HUDEP-2 (cell line): ENCODE measurements at regions not wholly inside any gene's neighbourhood (a gene's known extent, or its start where the extent isn't known, plus 50 kb on each side); places are given as distances from the start of the nearest gene placed in this dataset.
A peak's percentile ranks its signal among the peaks of the same experiment; 100 is the strongest.
"Not testable (repeated sequence)": the region's sequence is repeated elsewhere in the genome, so short reads cannot be mapped to it uniquely, and the experiment has no call there.

Source experiments
- DNase-seq, 76 experiments: peaks; one replicate each; lab custom pipeline; 2025; ENCODE audit not compliant: unreplicated experiment in 76 of 76; lab: John Stamatoyannopoulos, UW

DNA sequence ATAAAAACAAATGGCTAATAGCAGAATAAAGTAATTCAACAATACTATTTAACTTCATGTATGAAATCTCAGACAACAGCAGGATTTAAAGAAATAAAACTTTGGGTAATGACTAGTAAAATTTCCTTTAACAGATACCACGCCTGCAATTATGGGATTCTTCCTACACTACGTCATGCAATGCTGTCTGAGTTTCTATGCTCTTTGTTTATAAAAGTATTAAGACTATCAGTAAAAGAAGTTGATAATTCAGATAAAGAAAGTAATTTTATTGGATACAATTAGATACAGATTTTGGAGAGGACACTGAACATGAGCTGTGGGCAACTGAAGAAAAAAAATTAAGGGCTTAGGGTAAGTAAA lies 308.4 kb upstream of the LRFN5 start:
- no peak for DNase-seq

DNA sequence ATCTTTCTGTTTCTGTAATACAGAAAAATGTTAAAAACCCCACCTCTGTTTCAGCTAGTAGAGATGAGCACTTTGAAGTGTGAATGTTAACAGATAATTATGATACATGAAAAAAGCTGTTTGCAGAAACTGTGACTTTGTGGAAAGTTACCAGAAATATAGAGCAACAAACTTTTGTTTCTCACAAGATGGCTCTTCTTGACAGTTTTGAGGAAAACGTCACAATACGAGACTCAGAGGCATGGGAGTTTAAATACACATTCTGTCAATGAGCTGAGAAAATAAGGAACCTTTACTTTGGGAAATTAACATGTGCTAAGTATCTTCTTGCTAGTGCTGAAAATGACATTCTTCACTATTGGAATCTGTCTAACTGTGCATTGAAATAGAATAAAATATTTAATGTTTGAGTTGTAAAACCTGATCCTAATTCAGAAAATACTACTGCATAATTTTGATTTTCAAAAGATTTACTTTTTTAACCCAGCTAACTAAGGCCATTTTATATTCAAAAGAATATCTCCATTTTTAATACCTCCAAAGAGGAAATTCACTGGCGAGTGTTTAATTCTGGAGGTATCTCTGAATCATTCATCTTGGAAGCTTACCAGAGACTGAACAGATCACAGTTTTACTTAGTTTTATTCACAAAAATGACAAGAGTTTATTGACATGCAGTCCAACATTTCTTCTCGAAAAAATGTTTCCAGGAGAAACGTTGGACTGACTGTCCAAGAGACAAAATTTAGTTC lies 308.9 kb upstream of the LRFN5 start:
- no peak for DNase-seq

DNA sequence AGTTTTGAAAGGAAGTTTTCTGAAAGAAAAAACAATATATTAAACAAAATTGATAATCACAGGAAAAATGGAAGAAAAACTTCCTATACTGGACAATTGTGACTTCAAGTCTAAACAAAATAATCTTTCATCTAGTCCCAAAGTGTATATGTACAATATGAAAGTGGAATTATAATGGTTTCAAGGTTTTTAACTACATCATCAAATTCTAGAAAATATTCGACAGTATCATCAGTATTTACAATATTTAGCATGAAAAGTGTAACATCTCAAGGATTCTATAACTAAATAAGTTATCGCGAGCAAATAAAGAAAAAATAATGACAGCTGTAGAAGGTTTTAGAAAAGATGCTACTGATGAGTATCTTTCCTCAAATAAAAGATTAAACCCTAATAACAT lies 310.9 kb upstream of the LRFN5 start:
- no peak for DNase-seq

DNA sequence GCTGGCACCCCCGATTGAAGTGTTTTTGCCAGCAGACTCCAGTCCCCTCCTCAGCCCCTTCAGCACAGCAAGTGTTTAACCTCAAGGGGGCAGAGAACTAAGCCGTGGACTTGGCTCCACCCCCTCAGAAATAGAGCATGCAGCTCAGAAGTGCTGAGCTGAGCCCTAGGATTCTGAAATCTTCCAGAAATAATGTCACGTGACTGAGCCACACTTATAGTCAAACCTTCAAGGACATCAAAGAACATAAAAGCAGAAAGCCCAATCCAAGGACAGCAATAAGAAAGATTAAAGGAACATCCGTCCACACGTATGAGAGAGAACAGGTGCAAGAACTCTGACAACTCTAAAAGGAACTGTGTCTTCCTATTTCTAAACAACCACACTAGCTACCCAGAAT lies 317.7 kb upstream of the LRFN5 start:
- no peak for DNase-seq

DNA sequence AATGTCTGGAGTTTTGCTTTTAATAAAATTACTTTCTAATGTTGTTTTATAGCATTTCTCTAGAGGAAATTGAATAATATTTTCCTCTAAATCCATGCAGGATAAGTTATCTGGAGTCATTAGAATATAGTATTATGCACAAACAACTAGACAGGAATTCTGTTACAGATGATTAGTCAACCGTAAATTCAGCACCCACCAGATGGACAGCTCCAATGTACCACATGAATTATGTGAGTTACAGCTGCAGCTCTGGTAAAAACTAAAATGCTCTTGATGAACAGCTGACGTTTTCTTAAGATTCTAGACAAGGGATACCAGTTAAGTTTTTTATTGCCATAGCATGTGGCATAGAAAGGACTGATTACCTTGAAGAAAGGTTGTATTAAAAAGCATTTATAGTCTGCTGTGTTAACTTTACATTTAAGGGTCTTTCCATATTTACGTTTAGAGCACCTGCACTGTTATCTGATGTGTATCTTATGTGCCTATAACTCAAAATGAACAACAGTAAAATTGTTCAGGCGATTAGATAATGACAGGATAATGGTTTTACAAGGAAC lies 321.4 kb upstream of the LRFN5 start:
- peak in 4 of 76 experiments; percentile 1 to 3 (median 2) for DNase-seq

DNA sequence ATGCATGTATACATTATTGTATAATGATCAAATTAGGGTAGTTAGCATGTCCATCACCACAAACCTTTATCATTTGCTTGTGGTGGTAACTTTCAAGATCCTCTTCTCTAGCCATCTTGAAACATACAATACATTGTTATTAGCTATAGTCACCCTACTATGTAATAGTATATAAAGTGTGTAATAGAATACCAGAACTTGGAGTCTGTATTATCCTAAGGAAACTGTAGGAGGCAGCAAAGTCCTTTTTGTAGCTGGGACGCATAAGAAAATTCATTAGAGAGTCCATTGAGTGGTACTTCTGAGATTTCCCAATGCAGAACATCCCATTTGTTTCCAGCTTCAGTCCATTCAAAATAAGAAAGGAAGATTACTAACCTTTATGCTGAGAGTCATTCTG lies 325.9 kb upstream of the LRFN5 start:
- DNase-seq: no peak

DNA sequence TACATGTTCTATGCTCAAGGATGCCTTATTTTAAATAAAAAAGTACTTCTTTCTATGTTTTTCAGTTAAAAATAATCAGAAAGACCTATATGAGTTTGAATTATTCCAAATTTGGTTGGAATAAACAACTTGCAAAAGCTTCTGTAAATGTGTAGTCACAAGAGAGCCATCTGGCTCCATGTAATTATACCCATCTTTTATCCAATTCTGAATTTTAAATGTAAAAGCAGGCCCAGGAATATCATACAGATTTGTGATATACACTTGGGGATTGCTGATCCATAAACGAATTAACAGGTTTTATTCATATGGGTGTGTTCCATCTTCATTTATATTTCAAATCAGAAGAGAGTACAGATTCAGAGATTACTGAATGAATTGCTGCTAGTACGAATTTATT lies 329.2 kb upstream of the LRFN5 start:
- no peak for DNase-seq

DNA sequence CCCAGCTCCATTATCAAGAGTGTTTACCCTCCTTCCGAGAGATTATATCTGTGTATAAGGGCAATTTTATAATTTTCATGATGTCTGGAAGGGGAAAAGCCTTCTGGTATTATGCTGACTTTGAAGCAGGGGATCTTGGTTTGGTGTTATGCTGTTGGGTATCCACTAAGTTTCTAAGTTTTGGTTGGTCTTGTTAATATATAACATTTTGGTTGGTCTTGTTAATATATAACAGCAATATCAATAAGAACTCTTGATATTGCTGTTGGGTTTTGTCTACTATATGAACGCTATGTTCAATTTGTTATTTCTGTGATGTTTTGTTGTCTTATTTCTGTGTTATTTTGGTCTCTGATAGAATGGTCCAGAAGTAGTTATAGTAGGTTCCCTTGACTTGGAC lies 349.2 kb upstream of the LRFN5 start:
- DNase-seq: no peak

DNA sequence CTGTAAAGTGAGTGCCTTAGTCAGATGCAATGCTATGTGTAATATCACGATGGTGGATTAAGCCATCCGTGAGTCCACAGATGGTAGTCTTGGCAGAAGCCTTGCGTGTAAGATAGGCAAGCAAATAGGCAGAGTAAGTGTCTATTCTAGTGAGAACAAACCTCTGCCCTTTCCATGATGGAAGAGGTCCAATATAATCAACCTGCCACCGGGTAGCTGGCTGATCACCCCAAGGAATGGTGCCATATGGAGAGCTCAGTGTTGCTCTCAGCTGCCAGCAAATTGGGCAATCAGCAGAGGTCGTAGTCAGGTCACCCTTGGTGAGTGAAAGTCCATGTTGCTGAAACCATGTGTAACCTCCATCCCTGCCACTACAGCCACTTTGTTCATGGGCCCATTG lies 371.2 kb upstream of the LRFN5 start:
- DNase-seq: no peak

DNA sequence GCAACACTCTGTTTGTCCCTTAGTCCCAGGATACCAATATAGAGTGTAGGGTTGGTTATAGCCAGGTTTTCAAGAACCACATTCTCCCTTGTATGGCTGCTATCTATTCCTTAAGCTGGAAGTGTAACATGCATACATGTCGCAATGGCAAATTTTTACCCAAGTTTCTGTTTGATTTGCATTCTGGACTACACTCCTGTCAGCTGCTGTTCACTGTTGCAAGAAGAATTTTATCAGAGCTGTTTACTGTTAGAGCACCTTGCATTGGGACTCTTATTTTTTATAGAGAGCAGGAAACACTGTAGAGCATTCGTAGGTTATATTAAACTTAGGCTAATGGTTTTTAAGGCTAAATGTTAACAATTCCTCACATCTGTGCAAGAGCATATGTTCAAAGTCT lies 376.0 kb upstream of the LRFN5 start:
- no peak for DNase-seq

DNA sequence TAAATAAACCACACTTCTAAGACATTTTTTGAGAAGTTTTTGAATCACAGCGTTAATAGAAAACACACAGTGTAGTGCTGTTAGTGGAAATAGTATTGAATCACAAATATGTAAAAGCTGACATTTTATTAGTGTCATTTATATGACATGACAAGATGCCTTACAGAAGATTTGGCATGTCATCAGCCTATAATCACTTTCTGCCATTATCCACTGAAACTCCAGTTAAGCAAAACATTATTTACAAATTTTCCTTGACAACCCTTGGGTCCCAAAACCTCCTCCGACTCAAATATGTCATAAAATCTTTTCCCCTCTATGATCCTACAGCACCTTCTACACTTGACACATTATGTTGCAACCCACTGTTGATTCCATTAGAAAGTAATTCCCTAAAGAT lies 376.9 kb upstream of the LRFN5 start:
- DNase-seq: no peak

DNA sequence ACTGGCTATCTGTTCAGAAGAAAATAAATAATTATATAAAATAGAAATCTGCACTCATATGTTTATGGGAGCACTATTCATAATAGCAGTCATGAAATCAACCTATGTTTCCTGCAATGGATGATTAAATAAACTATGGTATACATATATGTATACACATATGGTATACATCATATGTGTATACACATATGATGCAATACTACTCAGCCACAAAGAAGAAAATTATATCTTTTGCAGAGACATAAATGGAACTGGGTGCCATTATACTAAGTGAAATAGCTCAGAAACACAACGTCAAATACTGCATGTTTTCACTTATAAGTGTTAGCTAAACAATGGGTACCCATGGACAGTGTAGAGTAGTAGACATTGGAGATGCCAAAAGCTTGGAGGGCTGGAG lies 381.2 kb upstream of the LRFN5 start:
- DNase-seq: no peak

DNA sequence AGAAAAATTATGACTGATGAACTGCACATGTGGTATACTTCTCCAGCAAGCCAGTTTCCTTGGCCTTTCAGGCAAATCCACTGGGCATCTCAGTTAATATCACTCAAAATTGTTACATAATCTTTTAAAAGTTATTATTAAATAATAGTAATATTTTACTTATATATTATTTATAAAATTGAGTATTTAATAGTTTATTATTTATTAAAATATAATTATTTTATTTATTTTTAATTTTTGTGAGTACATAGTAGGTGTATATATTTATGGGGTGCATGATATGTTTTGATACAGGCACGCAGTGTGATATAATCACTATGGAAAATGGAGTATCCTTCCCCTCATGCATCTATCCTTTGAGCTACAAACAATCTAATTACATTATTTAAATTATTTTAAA lies 384.1 kb upstream of the LRFN5 start:
- DNase-seq: no peak

DNA sequence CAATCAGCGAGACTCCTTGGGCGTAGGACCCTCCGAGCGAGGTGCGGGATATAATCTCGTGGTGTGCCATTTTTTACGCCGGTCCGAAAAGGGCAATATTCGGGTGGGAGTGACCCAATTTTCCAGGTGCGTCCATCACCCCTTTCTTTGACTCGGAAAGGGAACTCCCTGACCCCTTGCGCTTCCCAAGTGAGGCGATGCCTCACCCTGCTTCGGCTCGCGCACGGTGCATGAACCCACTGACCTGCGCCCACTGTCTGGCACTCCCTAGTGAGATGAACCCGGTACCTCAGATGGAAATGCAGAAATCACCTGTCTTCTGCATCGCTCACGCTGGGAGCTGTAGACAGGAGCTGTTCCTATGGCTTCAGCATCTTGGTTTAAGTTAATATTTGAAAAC lies 391.7 kb upstream of the LRFN5 start:
- not testable (repeated sequence) for DNase-seq

DNA sequence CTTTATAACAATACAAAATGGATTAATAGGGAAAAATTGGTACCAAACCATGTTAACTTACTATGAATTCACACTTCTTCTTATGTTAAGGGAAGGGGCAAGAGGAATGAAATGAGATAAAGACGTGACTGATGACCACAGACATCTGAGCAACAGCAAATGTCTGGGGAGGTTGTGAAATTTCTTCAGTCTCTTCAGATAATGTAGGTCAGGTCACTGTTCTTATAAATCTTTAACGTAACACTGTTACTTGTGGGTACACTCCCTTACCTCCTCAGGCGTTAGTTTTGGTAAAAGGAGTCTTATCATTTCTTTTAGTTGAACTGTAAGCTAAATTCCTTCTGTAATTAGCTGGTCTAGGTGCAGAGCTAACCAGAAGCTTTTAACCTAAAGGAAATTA lies 405.0 kb upstream of the LRFN5 start:
- no peak for DNase-seq

DNA sequence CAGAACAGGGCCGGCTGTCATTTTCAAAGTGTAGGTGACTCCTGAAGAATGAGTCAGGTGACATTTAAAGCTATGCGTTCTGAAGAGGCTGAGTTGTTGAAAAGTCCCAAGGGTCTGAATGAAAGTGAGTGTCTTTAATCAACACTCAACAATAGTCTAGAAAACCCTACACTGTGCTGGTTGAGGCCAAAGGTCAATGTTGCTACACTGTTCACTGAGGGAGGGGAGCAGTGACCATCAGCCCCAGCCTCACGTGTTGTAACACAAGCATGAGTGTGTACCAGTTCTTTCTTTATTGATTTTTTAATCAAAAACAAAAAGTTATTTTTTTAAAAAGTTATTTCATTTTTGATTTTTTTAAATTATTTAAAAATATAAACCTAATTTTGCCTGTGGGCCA lies 418.8 kb upstream of the LRFN5 start:
- no peak for DNase-seq

DNA sequence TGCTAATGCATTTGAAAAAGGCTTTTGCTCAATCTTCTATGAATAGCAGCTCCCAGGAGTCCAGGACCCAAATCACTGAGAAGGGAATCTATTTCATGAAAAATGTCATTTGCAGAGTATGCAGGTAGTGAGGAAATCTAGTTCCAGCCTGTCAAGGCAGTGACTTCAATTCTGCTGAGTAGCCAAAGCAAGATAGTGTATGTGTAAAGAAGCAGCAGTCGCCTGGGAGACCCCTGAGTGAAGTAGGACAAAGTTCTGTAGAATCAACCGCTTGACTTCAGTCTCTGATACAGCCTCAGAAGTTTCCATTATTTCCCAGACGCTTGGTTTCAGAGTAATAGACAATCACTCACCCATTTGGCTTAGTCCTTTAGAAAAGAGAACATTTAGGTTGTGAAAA lies 435.6 kb upstream of the LRFN5 start:
- DNase-seq: no peak

DNA sequence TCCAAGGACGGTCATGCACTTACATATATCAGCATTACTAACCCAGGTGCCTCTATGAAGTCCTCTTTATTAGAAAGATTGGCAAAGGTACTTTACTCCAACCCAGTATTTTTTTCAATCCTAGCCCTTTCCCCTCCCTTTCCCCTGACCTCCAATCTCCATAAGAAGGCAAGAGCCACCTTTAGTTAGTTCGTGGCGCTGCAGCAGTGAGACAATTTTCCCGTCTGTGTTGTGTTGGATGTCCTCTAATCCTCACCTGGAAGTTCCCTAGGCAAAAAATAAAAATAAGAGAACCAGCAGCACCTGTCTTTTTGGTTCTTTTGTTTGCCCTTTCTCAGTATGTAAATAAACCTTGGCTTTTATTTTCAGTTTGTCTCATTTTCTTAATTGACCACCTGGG lies 439.6 kb upstream of the LRFN5 start:
- no peak for DNase-seq

DNA sequence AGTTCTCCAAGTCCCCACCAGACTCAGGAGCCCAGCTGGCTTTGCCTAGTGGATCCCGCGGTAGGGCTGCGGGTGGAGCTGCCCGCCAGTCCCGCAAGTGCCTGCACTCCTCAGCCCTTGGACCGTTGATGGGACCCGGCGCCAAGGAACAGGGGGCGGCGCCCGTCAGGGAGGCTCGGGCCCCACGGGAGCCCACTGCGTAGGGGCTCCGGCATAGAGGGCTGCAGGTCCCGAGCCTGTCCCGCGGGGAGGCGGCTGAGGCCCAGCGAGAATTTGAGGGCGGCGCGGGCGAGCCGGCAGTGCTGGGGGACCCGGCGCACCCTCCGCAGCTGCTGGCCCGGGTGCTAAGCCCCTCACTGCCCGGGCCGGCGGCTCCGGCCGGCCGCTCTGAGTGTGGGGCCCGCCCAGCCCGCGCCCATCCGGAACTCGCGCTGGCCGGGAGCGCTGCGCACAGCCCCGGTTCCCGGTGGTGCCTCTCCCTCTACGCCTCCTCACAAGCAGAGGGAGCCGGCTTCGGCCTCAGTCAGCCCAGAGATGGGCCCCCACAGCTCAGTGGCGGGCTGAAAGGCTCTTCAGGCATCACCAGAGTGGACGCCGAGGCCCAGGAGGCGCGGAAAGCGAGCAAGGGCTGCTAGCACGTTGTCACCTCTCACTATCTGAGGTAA lies 452.4 kb upstream of the LRFN5 start:
- no peak for DNase-seq

DNA sequence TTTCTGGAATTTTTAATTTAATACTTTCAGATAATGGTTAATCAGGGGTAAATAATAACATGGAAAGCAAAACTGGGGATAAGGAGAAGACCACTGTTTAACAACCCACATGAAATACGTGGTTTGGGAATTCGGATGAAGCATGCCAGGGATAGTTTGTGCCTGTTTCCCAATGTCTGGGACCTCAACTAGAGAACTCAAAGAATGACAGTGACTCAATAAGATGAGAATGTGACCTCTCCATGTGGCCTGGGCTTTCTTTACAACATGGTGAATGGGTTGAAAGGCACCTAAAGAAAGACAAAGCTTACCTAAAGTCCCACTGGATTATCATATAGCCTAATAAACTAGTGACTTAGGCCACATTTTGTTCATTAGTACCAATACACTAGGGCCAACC lies 460.3 kb upstream of the LRFN5 start:
- DNase-seq: no peak

DNA sequence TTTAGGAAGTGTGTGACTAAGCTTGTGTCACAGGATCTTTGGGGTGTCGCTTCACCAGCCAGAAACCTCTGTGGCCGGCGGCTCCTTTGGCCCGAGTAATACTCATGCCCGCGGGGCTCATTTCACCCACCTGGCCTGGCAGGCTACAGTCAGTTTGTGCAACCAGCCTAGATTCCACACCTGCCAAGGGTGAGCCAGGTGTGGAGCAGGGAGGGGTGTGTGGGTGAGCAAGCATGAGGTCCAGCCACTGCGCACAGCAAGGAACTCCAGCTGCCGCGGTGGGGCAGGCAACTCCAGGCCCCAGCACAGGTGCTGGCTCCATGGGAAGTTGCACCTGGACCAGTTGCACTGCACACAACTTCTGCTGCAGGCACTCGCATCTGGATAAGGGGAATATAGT lies 462.3 kb upstream of the LRFN5 start:
- DNase-seq: no peak

DNA sequence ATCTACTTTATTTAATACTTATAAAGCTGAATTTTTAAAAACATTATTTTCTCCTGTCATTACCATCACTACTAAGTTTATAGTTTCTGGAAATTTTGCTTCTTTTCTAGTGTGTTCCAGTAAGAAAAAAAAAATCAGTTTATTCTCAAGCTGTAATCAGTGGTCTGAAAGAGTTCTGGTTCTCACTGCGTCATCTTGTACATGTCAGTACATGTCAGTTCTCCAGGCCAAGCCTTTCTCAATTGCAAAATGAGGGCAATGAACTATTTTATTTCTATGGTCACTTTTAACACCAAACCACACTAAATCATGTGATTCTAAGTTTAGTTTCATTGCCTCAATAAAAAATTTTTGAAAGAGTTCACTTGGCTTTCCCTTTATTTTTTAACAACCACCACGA lies 468.9 kb upstream of the LRFN5 start:
- DNase-seq: no peak
